ENCODE measurements at regions not wholly inside any gene's neighbourhood (a gene's known extent, or its start where the extent isn't known, plus 50 kb on each side); places are given as distances from the start of the nearest gene placed in this dataset.

DNA sequence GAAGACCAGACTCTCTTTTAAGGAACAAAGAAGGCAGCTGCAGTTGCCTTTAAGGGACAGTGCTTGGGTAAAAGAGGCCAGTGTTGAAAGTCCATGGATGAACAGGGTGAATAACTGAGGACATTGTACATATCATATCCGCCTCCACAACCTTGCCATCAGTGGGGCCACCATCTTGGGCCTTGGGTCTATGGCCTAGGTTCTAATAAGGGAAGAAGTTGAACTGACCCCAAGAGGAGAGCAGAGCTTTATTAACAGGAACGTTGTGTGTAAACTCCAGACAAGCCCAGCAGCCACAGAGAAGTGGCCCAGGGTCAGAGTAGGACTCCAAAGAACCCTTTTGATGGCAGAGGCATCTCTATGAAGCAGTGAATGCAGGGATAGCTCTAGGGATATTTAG is 332.8 kb downstream of the CYP26B1 start:
- TF ChIP-seq, protein P1, sequence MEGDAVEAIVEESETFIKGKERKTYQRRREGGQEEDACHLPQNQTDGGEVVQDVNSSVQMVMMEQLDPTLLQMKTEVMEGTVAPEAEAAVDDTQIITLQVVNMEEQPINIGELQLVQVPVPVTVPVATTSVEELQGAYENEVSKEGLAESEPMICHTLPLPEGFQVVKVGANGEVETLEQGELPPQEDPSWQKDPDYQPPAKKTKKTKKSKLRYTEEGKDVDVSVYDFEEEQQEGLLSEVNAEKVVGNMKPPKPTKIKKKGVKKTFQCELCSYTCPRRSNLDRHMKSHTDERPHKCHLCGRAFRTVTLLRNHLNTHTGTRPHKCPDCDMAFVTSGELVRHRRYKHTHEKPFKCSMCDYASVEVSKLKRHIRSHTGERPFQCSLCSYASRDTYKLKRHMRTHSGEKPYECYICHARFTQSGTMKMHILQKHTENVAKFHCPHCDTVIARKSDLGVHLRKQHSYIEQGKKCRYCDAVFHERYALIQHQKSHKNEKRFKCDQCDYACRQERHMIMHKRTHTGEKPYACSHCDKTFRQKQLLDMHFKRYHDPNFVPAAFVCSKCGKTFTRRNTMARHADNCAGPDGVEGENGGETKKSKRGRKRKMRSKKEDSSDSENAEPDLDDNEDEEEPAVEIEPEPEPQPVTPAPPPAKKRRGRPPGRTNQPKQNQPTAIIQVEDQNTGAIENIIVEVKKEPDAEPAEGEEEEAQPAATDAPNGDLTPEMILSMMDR (IDR thresholded peaks at IDR 0.05; ENCODE audit: borderline replicate concordance, control extremely low read depth, extremely low read depth, insufficient read depth, missing control alignments), result no peak

DNA sequence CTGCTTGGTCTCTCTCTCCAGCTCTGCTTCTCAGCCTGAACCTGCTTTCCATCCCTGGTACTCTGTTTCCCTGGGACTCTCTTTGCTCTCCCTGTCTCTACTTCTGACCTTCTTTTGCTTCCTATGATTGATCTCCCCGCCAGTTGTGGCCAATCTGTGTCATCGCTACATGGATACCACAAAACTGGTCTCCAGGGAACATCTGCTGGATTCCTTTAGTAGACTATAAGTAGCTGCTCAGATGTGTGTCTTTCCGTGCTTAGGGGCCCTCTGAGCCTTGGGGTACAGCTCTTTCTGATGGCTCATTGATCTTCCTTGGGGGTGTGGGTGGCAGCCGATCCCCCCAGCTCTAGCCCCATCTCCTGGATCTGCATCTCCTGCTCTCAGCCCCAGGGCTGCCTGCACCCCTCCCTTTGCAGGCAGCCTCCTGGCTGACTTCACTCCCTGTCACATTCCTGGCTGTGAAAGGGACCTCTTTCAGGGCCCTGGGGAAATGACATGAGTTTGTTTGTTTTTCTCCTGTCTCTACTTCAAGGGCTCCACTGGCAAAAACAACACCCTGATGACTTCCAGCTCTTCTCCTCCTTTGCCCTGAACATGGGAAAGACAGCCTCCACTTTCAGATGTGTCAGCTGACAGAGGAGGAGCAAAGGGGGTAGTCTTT is 333.7 kb downstream of the CYP26B1 start:
- in situ Hi-C loops (cut with MboI; ENCODE audit: low sequenced_read_pairs, unreplicated experiment), result no loop called here
- TF ChIP-seq, protein P1 (IDR thresholded peaks at IDR 0.05; ENCODE audit: borderline replicate concordance, control extremely low read depth, extremely low read depth, insufficient read depth, missing control alignments), result no peak
- no peak for DNase-seq (ENCODE audit: low spot score)

More for the DNA sequence above, 332.8 kb downstream of the CYP26B1 start:
- DNase-seq (ENCODE audit: low spot score), result no peak
- in situ Hi-C loops (cut with MboI; ENCODE audit: low sequenced_read_pairs, unreplicated experiment), result no loop called here

DNA sequence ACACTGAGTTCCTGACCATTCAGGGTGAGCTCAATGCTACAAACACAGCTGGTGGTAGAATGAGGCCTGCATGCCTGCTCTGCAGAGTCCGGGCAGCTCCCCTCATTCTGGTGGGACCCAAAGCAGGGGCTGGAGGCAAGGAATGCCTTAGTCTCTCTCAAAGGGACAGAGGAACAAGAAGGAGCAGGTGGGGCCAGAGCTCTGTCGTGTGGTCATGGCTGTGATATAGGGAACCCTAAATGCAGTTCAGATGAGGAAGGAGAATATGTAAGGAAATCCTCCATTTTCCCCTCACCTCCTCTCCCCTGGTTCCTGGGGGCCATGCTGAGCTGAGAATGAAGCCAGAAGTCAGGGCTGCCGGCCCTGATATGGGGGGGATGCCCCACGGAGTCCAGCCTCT is 334.3 kb downstream of the CYP26B1 start:
- DNase-seq (ENCODE audit: low spot score), result no peak

DNA sequence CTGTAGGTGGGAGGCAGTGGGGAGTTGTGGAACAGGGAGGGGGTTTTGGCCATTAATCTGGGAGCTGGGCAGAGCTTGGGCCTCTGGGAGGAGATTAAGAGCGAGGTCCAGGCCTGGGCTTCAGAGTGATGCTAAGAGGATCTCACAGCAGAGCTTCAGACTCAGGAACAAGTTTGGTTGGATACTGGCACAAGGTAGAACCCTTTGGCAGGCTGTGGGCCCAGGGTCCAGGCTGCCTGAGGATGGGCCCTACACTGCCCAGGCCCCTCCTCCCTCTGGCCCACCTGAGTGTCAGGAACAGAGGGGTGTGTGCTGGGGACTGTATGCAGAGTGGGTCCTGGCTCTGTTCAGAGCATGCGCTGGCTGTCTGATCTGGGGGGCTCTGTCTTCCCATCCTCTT is 334.9 kb downstream of the CYP26B1 start:
- in situ Hi-C loops (cut with MboI; ENCODE audit: low sequenced_read_pairs, unreplicated experiment), result no loop called here
- DNase-seq (ENCODE audit: low spot score), result no peak
- TF ChIP-seq, protein P1 (IDR thresholded peaks at IDR 0.05; ENCODE audit: borderline replicate concordance, control extremely low read depth, extremely low read depth, insufficient read depth, missing control alignments), result no peak

More for the DNA sequence above, 334.3 kb downstream of the CYP26B1 start:
- TF ChIP-seq, protein P1 (IDR thresholded peaks at IDR 0.05; ENCODE audit: borderline replicate concordance, control extremely low read depth, extremely low read depth, insufficient read depth, missing control alignments), result no peak
- in situ Hi-C loops (cut with MboI; ENCODE audit: low sequenced_read_pairs, unreplicated experiment), result no loop called here

DNA sequence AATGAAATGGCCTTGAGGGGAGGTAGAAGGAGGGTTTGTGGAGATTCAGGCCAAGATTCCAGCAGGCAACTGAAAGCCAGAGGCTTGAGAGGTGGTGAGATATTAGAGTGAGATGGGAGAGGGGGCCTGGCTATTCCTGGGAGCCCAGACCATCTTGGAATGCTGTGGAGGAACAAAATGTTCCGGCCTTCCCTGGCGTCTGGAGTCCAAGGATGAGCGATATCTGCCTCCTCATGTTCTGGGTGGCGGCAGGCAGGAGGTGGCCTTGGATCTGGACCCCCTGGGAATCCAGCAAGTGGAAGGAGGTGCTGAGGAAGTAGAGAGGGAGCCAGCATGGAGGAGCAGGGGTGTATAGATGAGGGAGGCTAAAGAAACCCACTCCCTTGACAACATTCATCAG is 335.9 kb downstream of the CYP26B1 start:
- DNase-seq (ENCODE audit: low spot score), result no peak
- in situ Hi-C loops (cut with MboI; ENCODE audit: low sequenced_read_pairs, unreplicated experiment), result no loop called here
- TF ChIP-seq, protein P1 (IDR thresholded peaks at IDR 0.05; ENCODE audit: borderline replicate concordance, control extremely low read depth, extremely low read depth, insufficient read depth, missing control alignments), result no peak

DNA sequence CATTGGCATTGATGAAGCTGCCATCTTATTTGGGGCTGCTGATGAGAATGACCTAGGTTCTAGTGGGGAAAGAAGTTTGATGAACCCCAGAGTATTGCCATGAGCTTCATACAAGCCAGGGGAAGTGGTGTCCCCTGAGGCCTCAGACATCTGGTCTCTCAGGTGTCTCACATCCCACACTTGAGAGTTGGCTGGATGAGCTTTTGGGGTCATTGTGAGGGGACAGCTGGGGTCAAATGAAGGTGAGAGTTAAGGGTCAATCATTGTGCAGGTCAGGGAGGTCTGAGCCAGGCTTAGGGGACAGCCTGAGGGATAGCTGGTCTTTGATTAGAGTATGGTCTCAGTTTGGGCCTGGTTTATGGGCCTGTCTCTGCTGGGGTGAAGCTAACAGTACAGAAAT is 336.5 kb downstream of the CYP26B1 start:
- no peak for DNase-seq (ENCODE audit: low spot score)
- in situ Hi-C loops (cut with MboI; ENCODE audit: low sequenced_read_pairs, unreplicated experiment), result no loop called here
- TF ChIP-seq, protein P1 (IDR thresholded peaks at IDR 0.05; ENCODE audit: borderline replicate concordance, control extremely low read depth, extremely low read depth, insufficient read depth, missing control alignments), result no peak

Data from GM13976 (cell line).